ENCODE measurements at regions not wholly inside any gene's neighbourhood (a gene's known extent, or its start where the extent isn't known, plus 50 kb on each side); places are given as distances from the start of the nearest gene placed in this dataset.

GRCh38 chr4:3390288-3390811 is 51.4 kb upstream of the HGFAC start:
- Histone ChIP-seq H3K79me2 (ENCODE audit: insufficient read depth) (no peaks in the 10 kb centered on the region; the same call in 1 of the 2 replicates), H3K4me2 (no peak overlapping the region), H3K27ac (ENCODE audit: low read depth in 2 of 2, low read length in 1 of 2) (no peak overlapping the region), H3K4me1 (ENCODE audit: control insufficient read depth in 1 of 2, insufficient read depth in 2 of 2, low read depth in 1 of 2, low read length in 1 of 2) (peaks cover 0 to 4% of the 10 kb centered on the region in 2 experiments; a peak in 1 of 4 replicates), H3F3A (replicated peaks; ENCODE audit: insufficient read depth) (no peaks in the 10 kb centered on the region), H3K9ac (no peak overlapping the region), H2AFZ (ENCODE audit: low read depth) (no peak overlapping the region), H3K9me3 (no peaks in the 10 kb centered on the region), H3K27me3 (ENCODE audit: insufficient read depth) (no peaks in the 10 kb centered on the region), H3K36me3 (replicated peaks in 1 of 2; ENCODE audit: control insufficient read depth in 1 of 2, insufficient read depth in 2 of 2, low read length in 1 of 2) (no peaks in the 10 kb centered on the region), H4K20me1 (ENCODE audit: insufficient read depth) (no peaks in the 10 kb centered on the region), H3K9me2 (no peaks in the 10 kb centered on the region), H3K4me3 (ENCODE audit: low read depth in 2 of 2, low read length in 1 of 2) (no peak overlapping the region)
- 94% methylated on average over 24 of the region's 24 CpGs for WGBS (ENCODE audit: low lambda C conversion rate)
- CTCF ChIA-PET = interaction anchor here (0.9 to 2.0 kb wide), 2 partner anchors 14 to 19 kb away, joined by 3 to 6 read pairs; no protein-coding TSS in a partner anchor
- no peak for TF ChIP-seq TAF1 (IDR thresholded peaks at IDR 0.05; ENCODE audit: borderline replicate concordance, low read depth, low read length)
- TF ChIP-seq NFIC (IDR thresholded peaks at IDR 0.05; ENCODE audit: borderline replicate concordance) = no peak
- TF ChIP-seq POLR2AphosphoS5 (IDR thresholded peaks at IDR 0.05; ENCODE audit: low read depth, low read length) = no peak
- TF ChIP-seq, protein P1, sequence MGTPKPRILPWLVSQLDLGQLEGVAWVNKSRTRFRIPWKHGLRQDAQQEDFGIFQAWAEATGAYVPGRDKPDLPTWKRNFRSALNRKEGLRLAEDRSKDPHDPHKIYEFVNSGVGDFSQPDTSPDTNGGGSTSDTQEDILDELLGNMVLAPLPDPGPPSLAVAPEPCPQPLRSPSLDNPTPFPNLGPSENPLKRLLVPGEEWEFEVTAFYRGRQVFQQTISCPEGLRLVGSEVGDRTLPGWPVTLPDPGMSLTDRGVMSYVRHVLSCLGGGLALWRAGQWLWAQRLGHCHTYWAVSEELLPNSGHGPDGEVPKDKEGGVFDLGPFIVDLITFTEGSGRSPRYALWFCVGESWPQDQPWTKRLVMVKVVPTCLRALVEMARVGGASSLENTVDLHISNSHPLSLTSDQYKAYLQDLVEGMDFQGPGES (IDR thresholded peaks at IDR 0.05; ENCODE audit: low read depth, low read length) = no peak
- TF ChIP-seq, protein P2, sequence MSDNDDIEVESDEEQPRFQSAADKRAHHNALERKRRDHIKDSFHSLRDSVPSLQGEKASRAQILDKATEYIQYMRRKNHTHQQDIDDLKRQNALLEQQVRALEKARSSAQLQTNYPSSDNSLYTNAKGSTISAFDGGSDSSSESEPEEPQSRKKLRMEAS (IDR thresholded peaks at IDR 0.05; ENCODE audit: low read depth) = no peak
- no peak for TF ChIP-seq EP300 (IDR thresholded peaks at IDR 0.05; ENCODE audit: borderline replicate concordance in 1 of 2, low read depth in 1 of 2, low read length in 1 of 2)
- no peak for TF ChIP-seq SIN3A (IDR thresholded peaks at IDR 0.05; ENCODE audit: borderline replicate concordance, low read depth, low read length)
- no peak for TF ChIP-seq ZBTB33 (IDR thresholded peaks at IDR 0.05; ENCODE audit: borderline replicate concordance, low read depth)
- TF ChIP-seq, protein P3, sequence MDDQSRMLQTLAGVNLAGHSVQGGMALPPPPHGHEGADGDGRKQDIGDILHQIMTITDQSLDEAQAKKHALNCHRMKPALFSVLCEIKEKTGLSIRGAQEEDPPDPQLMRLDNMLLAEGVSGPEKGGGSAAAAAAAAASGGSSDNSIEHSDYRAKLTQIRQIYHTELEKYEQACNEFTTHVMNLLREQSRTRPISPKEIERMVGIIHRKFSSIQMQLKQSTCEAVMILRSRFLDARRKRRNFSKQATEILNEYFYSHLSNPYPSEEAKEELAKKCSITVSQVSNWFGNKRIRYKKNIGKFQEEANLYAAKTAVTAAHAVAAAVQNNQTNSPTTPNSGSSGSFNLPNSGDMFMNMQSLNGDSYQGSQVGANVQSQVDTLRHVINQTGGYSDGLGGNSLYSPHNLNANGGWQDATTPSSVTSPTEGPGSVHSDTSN (IDR thresholded peaks at IDR 0.05) = no peak
- TF ChIP-seq, protein P4, sequence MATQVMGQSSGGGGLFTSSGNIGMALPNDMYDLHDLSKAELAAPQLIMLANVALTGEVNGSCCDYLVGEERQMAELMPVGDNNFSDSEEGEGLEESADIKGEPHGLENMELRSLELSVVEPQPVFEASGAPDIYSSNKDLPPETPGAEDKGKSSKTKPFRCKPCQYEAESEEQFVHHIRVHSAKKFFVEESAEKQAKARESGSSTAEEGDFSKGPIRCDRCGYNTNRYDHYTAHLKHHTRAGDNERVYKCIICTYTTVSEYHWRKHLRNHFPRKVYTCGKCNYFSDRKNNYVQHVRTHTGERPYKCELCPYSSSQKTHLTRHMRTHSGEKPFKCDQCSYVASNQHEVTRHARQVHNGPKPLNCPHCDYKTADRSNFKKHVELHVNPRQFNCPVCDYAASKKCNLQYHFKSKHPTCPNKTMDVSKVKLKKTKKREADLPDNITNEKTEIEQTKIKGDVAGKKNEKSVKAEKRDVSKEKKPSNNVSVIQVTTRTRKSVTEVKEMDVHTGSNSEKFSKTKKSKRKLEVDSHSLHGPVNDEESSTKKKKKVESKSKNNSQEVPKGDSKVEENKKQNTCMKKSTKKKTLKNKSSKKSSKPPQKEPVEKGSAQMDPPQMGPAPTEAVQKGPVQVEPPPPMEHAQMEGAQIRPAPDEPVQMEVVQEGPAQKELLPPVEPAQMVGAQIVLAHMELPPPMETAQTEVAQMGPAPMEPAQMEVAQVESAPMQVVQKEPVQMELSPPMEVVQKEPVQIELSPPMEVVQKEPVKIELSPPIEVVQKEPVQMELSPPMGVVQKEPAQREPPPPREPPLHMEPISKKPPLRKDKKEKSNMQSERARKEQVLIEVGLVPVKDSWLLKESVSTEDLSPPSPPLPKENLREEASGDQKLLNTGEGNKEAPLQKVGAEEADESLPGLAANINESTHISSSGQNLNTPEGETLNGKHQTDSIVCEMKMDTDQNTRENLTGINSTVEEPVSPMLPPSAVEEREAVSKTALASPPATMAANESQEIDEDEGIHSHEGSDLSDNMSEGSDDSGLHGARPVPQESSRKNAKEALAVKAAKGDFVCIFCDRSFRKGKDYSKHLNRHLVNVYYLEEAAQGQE (IDR thresholded peaks at IDR 0.05; ENCODE audit: low read depth, low read length) = no peak
- TF ChIP-seq RCOR1 (IDR thresholded peaks at IDR 0.05; ENCODE audit: low read length) = no peak
- no peak for TF ChIP-seq FOSL2 (IDR thresholded peaks at IDR 0.05; ENCODE audit: borderline replicate concordance, low read depth)
- TF ChIP-seq RXRA (IDR thresholded peaks at IDR 0.05; ENCODE audit: borderline replicate concordance, low read depth) = no peak
- no peak for TF ChIP-seq SMC3 (IDR thresholded peaks at IDR 0.05; ENCODE audit: low read depth, low read length)
- TF ChIP-seq TCF12 (IDR thresholded peaks at IDR 0.05) = no peak
- TF ChIP-seq YY1 (IDR thresholded peaks at IDR 0.05; ENCODE audit: low read depth) = no peak
- no peak for TF ChIP-seq ELF1 (IDR thresholded peaks at IDR 0.05)
- no peak for TF ChIP-seq CHD2 (IDR thresholded peaks at IDR 0.05; ENCODE audit: low read length, partially characterized antibody)
- TF ChIP-seq TEAD4 (IDR thresholded peaks at IDR 0.05; ENCODE audit: borderline replicate concordance, insufficient read depth) = no peak
- TF ChIP-seq GATA2 (CRISPR knock-in tag; IDR thresholded peaks at IDR 0.05) = no peak
- no peak for DNase-seq
- POLR2A ChIA-PET = no interaction called here

Measured in SK-N-SH (cell line).